ENCODE measurements at regions not wholly inside any gene's neighbourhood (a gene's known extent, or its start where the extent isn't known, plus 50 kb on each side); places are given as distances from the start of the nearest gene placed in this dataset.

GRCh38 chr5:124923131-124923530, 176.7 kb upstream of the ZNF608 start:
- peak; percentile 28 for DNase-seq (ENCODE audit: low read depth)

GRCh38 chr5:124924729-124925128, 178.3 kb upstream of the ZNF608 start:
- DNase-seq (ENCODE audit: low read depth), result no peak

DNA sequence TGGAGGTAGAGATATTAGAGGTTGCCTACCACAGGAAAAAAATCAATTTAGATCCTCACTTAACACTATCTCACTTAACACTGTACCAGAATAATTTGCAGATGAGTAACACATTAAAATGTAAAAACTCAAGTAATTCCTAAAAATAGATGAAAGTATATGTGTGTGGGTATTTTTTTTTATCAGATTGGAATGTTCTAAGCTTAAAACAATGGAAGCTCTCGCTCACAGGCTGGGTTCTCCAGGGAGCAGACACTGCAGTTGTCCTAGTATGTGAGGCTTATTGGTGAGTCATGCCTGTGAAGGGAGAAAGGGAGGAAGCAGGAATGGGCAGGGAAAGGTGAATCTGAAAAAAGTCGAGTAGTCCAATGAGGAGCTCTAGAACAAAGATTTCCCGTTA, 181.3 kb upstream of the ZNF608 start:
- DNase-seq (ENCODE audit: low read depth), result peak; percentile 65

DNA sequence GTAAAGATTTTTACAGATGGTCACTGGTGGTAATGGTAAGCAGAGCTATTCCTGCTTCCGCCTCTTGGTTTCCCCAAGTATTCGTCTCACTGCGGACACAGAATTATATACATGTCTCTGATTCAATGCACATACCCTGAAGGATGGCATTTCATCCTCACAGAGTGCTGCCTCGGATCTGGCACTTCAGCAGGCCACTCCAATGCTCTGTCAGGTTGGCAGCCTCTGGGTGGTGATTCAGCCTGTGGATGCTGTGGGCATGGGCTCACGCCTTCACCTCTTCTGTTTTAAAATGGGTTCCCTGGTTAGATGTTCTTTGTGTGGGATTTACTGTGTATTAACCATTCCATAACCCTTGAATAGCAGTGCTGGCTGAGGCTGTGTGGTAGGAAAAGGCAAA, 182.6 kb upstream of the ZNF608 start:
- DNase-seq (ENCODE audit: low read depth), result no peak

GRCh38 chr5:124932791-124933600, 186.6 kb upstream of the ZNF608 start:
- no peak for DNase-seq (ENCODE audit: low read depth)

GRCh38 chr5:124935065-124935464, 188.6 kb upstream of the ZNF608 start:
- no peak for DNase-seq (ENCODE audit: low read depth)

- DNase-seq (ENCODE audit: low read depth), result no peak
Measured at GRCh38 chr5:124936626-124936933, 190.1 kb upstream of the ZNF608 start.

DNA sequence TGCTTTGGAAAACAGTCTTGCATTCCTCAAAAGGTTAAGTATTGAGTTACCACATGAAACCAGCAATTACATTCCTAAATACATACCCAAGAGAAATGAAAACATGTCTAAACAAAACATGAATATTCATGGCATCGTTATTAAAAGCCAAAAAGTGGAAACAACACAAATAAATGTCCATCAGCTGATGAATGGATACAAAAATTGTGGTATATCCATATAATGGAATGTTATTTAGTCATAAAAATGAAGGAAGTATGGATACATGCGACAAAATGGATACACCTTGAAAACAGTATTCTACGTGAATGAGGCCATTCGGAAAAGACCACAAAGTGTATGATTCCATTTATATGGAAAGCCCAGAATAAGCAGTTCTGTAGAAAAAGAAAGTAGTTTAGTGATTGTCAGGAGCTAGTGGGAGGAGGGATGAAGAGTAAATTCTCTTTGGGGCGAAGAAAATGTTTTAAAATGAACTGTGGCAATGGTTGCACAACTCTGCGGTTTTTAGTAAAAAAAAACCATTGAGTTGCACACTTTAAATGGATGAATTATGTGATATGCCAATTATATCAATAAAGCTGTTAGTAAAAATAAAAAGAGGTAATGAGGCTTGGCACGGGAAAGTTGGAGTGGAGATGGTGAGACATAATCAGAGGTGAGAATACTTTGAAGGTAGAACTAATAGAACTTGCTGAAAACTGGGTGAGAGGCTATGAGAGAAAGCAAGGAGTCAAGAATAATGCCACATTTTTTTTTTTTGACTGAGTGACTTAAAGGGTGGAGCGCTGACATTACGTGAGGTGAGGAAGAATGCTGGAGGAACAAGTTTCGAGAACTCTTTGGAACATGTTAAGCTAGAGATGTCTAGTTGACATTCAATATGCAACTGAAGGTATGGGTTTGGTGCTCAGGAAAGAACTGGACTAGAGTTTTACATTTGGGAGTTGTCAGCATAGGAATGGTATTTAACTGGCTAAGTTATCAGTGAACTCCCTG, 194.9 kb upstream of the ZNF608 start:
- no peak for DNase-seq (ENCODE audit: low read depth)

GRCh38 chr5:124948062-124948753, 201.8 kb upstream of the ZNF608 start:
- DNase-seq (ENCODE audit: low read depth), result no peak

DNA sequence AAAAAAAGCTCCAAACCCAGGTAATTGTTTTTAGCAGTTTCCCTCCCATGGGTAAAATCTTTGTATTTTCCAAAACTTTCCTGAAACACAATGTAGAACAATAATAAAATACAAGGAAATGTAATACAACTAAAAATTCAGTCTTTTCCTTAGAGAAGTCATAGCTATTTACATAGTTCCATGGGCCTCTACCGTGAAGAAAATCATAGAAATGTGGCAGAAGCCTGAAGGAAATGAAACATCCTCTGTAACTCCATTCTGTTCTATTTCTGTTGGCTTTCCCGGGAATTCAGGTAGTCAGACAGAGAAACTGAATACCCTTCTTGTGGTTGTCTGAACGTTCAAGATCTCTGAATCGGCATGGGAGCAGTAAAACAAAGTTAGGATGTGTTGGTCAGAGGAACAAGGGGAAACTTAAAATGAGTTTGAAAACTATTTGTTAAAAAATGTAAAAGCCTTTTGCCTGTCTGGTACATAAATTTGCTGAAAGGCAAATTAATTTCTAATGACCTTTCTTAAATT, 202.4 kb upstream of the ZNF608 start:
- DNase-seq (ENCODE audit: low read depth), result no peak

DNA sequence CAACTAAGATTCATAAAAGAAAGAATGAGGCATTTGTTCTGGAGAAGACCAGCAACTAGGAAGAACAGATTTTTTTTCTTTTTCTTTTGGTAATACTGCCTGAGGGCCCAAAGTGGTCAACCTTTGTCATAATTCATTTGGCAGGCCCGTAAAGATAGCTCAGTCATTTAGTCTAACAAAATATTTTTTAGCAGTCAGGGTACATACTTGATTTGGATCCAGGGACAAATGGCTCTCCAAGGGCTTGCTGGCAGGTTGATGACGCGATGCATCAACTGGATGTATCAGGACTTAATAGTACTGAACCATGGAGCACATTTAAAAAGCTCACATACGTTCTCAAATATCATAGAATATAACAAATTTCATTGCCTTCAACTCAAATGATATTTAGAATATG, 203.4 kb upstream of the ZNF608 start:
- DNase-seq (ENCODE audit: low read depth), result no peak

DNA sequence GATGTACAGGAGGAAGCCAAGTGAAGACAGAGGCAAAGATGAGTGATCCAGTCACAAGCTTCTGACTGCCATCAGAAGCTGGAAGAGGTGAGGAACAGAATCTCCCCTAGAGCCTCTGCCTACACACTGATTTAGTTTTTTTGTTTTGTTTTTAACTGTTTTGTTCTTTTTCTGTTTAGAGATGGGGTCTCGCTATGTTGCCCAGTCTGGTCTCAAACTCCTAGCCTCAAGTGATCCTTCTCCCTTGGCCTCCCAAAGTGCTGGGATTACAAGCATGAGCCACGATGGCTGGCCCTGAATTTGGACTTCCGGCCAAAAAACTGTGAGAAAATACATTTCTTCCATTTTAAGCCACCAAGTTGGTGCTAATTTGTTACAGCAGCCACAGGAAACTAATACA, 204.7 kb upstream of the ZNF608 start:
- no peak for DNase-seq (ENCODE audit: low read depth)

- DNase-seq (ENCODE audit: low read depth), result no peak
Measured at GRCh38 chr5:124951661-124952060, 205.2 kb upstream of the ZNF608 start.

DNA sequence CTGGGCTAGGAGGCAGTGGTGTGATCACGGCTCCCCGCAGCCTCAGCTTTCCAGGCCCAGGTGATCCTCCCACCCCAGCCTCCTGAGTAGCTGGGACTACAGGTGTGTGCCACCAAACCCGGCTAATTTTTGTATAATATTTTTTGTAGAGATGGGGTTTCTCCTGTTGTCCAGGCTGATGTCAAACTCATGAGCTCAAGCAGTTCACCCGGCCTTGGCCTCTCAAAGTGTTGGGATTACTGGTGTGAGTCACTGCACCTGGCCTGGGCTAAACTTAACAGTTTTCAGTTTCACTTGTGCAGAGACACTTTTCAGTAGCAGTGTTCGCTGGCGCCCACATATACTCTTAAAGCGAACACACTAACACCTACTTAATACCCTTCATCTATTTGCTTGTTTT, 205.6 kb upstream of the ZNF608 start:
- DNase-seq (ENCODE audit: low read depth), result peak; percentile 67

DNA sequence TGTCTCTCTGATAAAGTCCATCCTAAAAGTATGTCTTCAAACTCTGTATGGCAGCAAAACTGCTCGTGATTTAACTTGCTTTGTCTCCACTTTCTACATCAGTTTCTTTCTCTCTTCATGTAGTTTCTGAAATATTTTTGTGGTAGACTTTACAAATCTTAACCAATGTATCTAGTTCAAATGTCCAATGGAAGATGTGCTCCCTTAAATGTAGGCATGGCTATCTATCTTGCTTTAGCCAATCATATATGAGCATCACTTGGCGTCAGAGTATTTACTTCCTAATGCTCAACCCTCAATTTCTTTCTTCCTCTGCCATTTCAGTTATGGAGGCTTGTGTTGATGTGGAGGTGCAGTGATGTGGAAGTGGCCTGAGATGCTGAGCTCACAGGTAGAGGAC, 206.1 kb upstream of the ZNF608 start:
- DNase-seq (ENCODE audit: low read depth), result no peak

GRCh38 chr5:124954784-124955183, 208.3 kb upstream of the ZNF608 start:
- peak; percentile 33 for DNase-seq (ENCODE audit: low read depth)

- DNase-seq (ENCODE audit: low read depth), result no peak
Measured at GRCh38 chr5:124956471-124957029, 210.1 kb upstream of the ZNF608 start.

DNA sequence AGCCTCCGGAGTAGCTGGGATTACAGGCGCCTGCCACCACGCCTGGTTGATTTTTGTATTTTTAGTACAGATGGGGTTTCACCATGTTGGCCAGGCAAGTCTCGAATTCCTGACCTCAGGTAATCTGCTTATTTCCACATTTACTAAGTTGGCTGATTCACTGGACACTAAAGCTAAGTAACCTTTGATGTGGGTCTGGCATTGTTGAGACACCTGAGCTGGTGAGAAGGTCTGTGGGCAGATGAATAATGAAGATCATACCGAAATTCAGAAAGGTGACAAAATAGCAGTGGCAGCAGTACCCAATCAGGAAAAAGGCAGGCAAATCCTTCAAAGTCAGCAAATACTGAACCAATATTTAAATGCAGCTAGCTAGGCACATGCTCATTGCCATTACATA, 210.6 kb upstream of the ZNF608 start:
- DNase-seq (ENCODE audit: low read depth), result no peak

DNA sequence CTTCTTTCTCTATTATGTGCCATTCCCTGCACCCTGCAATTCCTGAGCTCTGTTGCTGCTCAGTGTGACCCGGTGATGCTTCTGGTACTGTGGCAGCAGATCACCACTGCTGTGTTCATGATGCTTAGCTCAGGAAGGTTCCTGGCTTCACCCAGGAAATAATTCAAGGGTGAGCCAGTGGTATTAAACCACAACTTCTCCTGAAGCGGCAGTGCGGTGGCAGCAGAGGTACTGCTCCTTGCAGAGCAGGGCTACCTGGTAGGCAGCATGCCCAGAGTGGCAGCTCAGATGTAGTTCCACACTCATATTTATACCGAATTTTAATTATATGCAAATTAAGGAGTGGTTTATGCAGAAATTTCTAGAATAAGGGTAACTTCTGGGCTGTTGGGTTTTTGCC, 213.8 kb upstream of the ZNF608 start:
- DNase-seq (ENCODE audit: low read depth), result no peak

- no peak for DNase-seq (ENCODE audit: low read depth)
Measured at GRCh38 chr5:124961521-124961920, 215.1 kb upstream of the ZNF608 start.

GRCh38 chr5:124962111-124962510, 215.7 kb upstream of the ZNF608 start:
- DNase-seq (ENCODE audit: low read depth), result no peak

- no peak for DNase-seq (ENCODE audit: low read depth)
Measured at GRCh38 chr5:124962735-124963134, 216.3 kb upstream of the ZNF608 start.

Measured in amniotic epithelial cell (primary cell).